Hepatocyte (in vitro differentiated cells): ENCODE measurements at regions not wholly inside any gene's neighbourhood (a gene's known extent, or its start where the extent isn't known, plus 50 kb on each side); places are given as distances from the start of the nearest gene placed in this dataset.

Experiments used
- DNase-seq: peaks from one replicate; pipeline ENCODE4 v3.0.0-alpha.2; 2016; ENCODE audit warnings: low spot score
- H2AFZ ChIP-seq: fragments of 200-600 bp; sonication (generic); 2 replicates; pipeline ENCODE4 v1.6.0; 2016; ENCODE audit warnings: antibody characterized with exemption, mild to moderate bottlenecking
- H3K27ac ChIP-seq: fragments of 200-600 bp; sonication (generic); 2 replicates; pipeline ENCODE4 v1.5.1; 2016; ENCODE audit warnings: mild to moderate bottlenecking
- H3K27me3 ChIP-seq: fragments of 200-600 bp; sonication (generic); 2 replicates; pipeline ENCODE4 v1.6.1; 2016
- H3K36me3 ChIP-seq: fragments of 200-600 bp; sonication (generic); replicated peaks from 2 replicates; pipeline ENCODE4 v1.5.1; 2016; ENCODE audit warnings: low read depth; ENCODE audit not compliant: insufficient read depth
- H3K4me1 ChIP-seq: fragments of 200-600 bp; sonication (generic); 2 replicates; pipeline ENCODE4 v1.5.1; 2016; ENCODE audit warnings: mild to moderate bottlenecking, moderate library complexity; ENCODE audit not compliant: insufficient read depth
- H3K4me2 ChIP-seq: fragments of 200-600 bp; sonication (generic); 2 replicates; pipeline ENCODE4 v1.6.0; 2016
- H3K4me3 ChIP-seq: fragments of 200-600 bp; sonication (generic); 2 replicates; pipeline ENCODE4 v1.5.1; 2016; ENCODE audit warnings: mild to moderate bottlenecking
- H3K79me2 ChIP-seq: fragments of 200-600 bp; sonication (generic); 2 replicates; pipeline ENCODE4 v1.6.0; 2017; ENCODE audit warnings: mild to moderate bottlenecking
- H3K9me2 ChIP-seq: fragments of 200-600 bp; sonication (generic); replicated peaks from 2 replicates; pipeline ENCODE4 v1.6.0; 2017; ENCODE audit warnings: mild to moderate bottlenecking; ENCODE audit not compliant: insufficient read depth
- H3K9me3 ChIP-seq: fragments of 200-600 bp; sonication (generic); 2 replicates; pipeline ENCODE4 v1.5.1; 2016; ENCODE audit warnings: low read depth, mild to moderate bottlenecking
- H4K20me1 ChIP-seq: fragments of 200-600 bp; sonication (generic); 2 replicates; pipeline ENCODE4 v1.6.0; 2016; ENCODE audit warnings: mild to moderate bottlenecking; ENCODE audit not compliant: insufficient read depth, poor library complexity, severe bottlenecking
- EZH2 ChIP-seq: fragments of 200-600 bp; sonication (generic); IDR thresholded peaks from 2 replicates; pipeline ENCODE4 v1.6.1; 2016; ENCODE audit warnings: antibody characterized with exemption, mild to moderate bottlenecking, borderline replicate concordance
- EZH2phosphoT487 ChIP-seq: fragments of 200-600 bp; sonication (generic); IDR thresholded peaks from one replicate; pipeline ENCODE4 v1.6.1; 2018; ENCODE audit warnings: antibody characterized with exemption, mild to moderate bottlenecking, low read depth, moderate library complexity; ENCODE audit not compliant: unreplicated experiment, severe bottlenecking
- WGBS: methylation state at CpG from one replicate; pipeline ENCODE4 v1.1.6; 2016; ENCODE audit warnings: low lambda C conversion rate; ENCODE audit errors: missing lambda C conversion rate; 5-methylcytosine and 5-hydroxymethylcytosine counted together
- TF ChIP-seq, protein P1 (sequence below): fragments of 200-600 bp; sonication (generic); IDR thresholded peaks from 2 replicates; pipeline ENCODE4 v1.5.1; 2016; ENCODE audit warnings: antibody characterized with exemption, mild to moderate bottlenecking; ENCODE audit not compliant: poor library complexity

- no peaks in the 10 kb centered on the region for H3K9me3 ChIP-seq
- no peak overlapping the region for H3K27ac ChIP-seq
- no peak overlapping the region for H2AFZ ChIP-seq
- DNase-seq: no peak
- H3K36me3 ChIP-seq: no peaks in the 10 kb centered on the region
- H3K79me2 ChIP-seq: no peaks in the 10 kb centered on the region
- H4K20me1 ChIP-seq: no peaks in the 10 kb centered on the region
- H3K27me3 ChIP-seq: no peaks in the 10 kb centered on the region
- H3K4me1 ChIP-seq: no peaks in the 10 kb centered on the region
- H3K9me2 ChIP-seq: no peaks in the 10 kb centered on the region
- no peak overlapping the region for H3K4me3 ChIP-seq
- no peak overlapping the region for H3K4me2 ChIP-seq
- TF ChIP-seq EZH2phosphoT487 (no peak), EZH2 (no peak)
- TF ChIP-seq, protein P1, sequence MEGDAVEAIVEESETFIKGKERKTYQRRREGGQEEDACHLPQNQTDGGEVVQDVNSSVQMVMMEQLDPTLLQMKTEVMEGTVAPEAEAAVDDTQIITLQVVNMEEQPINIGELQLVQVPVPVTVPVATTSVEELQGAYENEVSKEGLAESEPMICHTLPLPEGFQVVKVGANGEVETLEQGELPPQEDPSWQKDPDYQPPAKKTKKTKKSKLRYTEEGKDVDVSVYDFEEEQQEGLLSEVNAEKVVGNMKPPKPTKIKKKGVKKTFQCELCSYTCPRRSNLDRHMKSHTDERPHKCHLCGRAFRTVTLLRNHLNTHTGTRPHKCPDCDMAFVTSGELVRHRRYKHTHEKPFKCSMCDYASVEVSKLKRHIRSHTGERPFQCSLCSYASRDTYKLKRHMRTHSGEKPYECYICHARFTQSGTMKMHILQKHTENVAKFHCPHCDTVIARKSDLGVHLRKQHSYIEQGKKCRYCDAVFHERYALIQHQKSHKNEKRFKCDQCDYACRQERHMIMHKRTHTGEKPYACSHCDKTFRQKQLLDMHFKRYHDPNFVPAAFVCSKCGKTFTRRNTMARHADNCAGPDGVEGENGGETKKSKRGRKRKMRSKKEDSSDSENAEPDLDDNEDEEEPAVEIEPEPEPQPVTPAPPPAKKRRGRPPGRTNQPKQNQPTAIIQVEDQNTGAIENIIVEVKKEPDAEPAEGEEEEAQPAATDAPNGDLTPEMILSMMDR: no peak
- WGBS: 63% methylated on average over 4 of the region's 4 CpGs
These were observed 810.4 kb downstream of the TRIML1 start for GRCh38 chr4:188949596-188949995.

DNA sequence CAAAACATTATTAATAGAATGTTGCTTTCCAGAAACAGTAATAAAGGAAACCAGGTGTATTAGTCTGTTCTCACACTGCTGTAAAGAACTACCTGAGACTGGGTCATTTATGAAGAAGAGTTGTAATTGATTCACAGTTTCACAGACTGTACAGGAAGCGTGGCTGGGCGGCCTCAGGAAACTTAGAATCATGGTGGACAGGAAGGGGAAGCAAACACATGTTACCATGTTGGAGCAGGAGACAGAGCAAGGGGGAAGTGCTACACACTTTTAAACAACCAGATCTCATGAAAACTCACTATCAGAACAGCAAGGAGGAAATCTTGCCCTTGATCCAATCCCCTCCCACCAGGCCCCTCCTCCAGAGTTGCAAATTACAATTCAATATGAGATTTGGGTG, 815.8 kb downstream of the TRIML1 start:
- no peaks in the 10 kb centered on the region for H3K79me2 ChIP-seq
- H3K36me3 ChIP-seq: no peaks in the 10 kb centered on the region
- no peak overlapping the region for H3K4me2 ChIP-seq
- DNase-seq: no peak
- H3K9me3 ChIP-seq: no peaks in the 10 kb centered on the region
- H3K4me1 ChIP-seq: no peaks in the 10 kb centered on the region
- no peak overlapping the region for H3K27ac ChIP-seq
- WGBS: 96% methylated on average over 2 of the region's 2 CpGs
- no peaks in the 10 kb centered on the region for H3K27me3 ChIP-seq
- no peak overlapping the region for H3K4me3 ChIP-seq
- H3K9me2 ChIP-seq: no peaks in the 10 kb centered on the region
- TF ChIP-seq, protein P1: no peak
- TF ChIP-seq EZH2phosphoT487 (no peak), EZH2 (no peak)
- H4K20me1 ChIP-seq: no peaks in the 10 kb centered on the region
- no peak overlapping the region for H2AFZ ChIP-seq

DNA sequence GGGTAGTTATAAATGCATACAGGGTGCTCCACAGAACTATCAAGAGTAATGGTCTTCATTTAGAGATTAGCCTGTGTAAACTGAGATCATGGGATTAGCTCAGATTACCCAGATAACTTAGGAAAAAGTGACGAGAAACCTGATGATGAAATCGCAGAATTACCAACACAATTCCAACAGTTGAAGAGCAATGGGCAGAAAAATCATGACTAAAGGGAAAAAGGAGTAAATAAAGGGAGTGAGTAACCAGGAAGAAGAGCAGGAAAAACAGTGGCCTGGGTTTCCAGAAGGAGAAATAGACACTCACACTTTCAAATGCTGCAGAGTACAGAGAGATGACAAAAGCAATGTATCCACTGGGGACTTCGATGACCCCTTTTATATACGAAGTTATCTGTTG, 817.3 kb downstream of the TRIML1 start:
- H3K79me2 ChIP-seq: no peaks in the 10 kb centered on the region
- no peaks in the 10 kb centered on the region for H3K27me3 ChIP-seq
- H3K27ac ChIP-seq: no peak overlapping the region
- H3K4me3 ChIP-seq: no peak overlapping the region
- no peak for DNase-seq
- H2AFZ ChIP-seq: no peak overlapping the region
- no peaks in the 10 kb centered on the region for H3K9me3 ChIP-seq
- TF ChIP-seq EZH2: no peak
- TF ChIP-seq, protein P1: no peak
- TF ChIP-seq EZH2phosphoT487: no peak
- H4K20me1 ChIP-seq: no peaks in the 10 kb centered on the region
- H3K9me2 ChIP-seq: no peaks in the 10 kb centered on the region
- no peaks in the 10 kb centered on the region for H3K4me1 ChIP-seq
- H3K36me3 ChIP-seq: no peaks in the 10 kb centered on the region
- WGBS: 85% methylated on average over 4 of the region's 4 CpGs
- H3K4me2 ChIP-seq: no peak overlapping the region

- no peaks in the 10 kb centered on the region for H4K20me1 ChIP-seq
- H3K4me2 ChIP-seq: no peak overlapping the region
- DNase-seq: no peak
- H3K9me3 ChIP-seq: no peaks in the 10 kb centered on the region
- no peaks in the 10 kb centered on the region for H3K79me2 ChIP-seq
- H3K36me3 ChIP-seq: no peaks in the 10 kb centered on the region
- no peak overlapping the region for H2AFZ ChIP-seq
- H3K4me1 ChIP-seq: no peaks in the 10 kb centered on the region
- no peaks in the 10 kb centered on the region for H3K27me3 ChIP-seq
- TF ChIP-seq EZH2 (no peak), EZH2phosphoT487 (no peak)
- TF ChIP-seq, protein P1: no peak
- no peak overlapping the region for H3K27ac ChIP-seq
- H3K9me2 ChIP-seq: no peaks in the 10 kb centered on the region
- no peak overlapping the region for H3K4me3 ChIP-seq
These were observed 819.1 kb downstream of the TRIML1 start for GRCh38 chr4:188958346-188958745.
